ENCODE measurements at regions not wholly inside any gene's neighbourhood (a gene's known extent, or its start where the extent isn't known, plus 50 kb on each side); places are given as distances from the start of the nearest gene placed in this dataset.
"Not testable (repeated sequence)": the region's sequence is repeated elsewhere in the genome, so short reads cannot be mapped to it uniquely, and the experiment has no call there.

GRCh38 chr15:35696767-35697231 is 150.8 kb upstream of the DPH6 start:
- H3K9me3 Mint-ChIP-seq: no peaks in the 10 kb centered on the region
- H3K4me3 Mint-ChIP-seq: no peak overlapping the region
- H3K27ac Mint-ChIP-seq: no peak overlapping the region
- ATAC-seq (replicated peaks): peak; percentile 52
- H3K27me3 Mint-ChIP-seq: peaks cover 11% of the 10 kb centered on the region
- H3K4me1 Mint-ChIP-seq: no peaks in the 10 kb centered on the region
- no peaks in the 10 kb centered on the region for H3K36me3 Mint-ChIP-seq (ENCODE audit: low read depth)

GRCh38 chr15:35697549-35698299 is 151.8 kb upstream of the DPH6 start:
- no peak for ATAC-seq (replicated peaks)

GRCh38 chr15:35698331-35698730 is 152.4 kb upstream of the DPH6 start:
- H3K9me3 Mint-ChIP-seq: no peaks in the 10 kb centered on the region
- ATAC-seq (replicated peaks): no peak
- H3K27me3 Mint-ChIP-seq: peaks cover 11% of the 10 kb centered on the region
- no peaks in the 10 kb centered on the region for H3K36me3 Mint-ChIP-seq (ENCODE audit: low read depth)
- H3K4me3 Mint-ChIP-seq: no peak overlapping the region
- no peaks in the 10 kb centered on the region for H3K4me1 Mint-ChIP-seq
- H3K27ac Mint-ChIP-seq: no peak overlapping the region

More at GRCh38 chr15:35697549-35698299, 151.8 kb upstream of the DPH6 start:
- Mint-ChIP-seq H3K4me1 (no peaks in the 10 kb centered on the region), H3K4me3 (no peak overlapping the region), H3K36me3 (ENCODE audit: low read depth) (no peaks in the 10 kb centered on the region), H3K9me3 (no peaks in the 10 kb centered on the region), H3K27ac (no peak overlapping the region), H3K27me3 (peaks cover 11% of the 10 kb centered on the region)

GRCh38 chr15:35698966-35699575 is 153.1 kb upstream of the DPH6 start:
- Mint-ChIP-seq H3K27ac (no peak overlapping the region), H3K36me3 (ENCODE audit: low read depth) (no peaks in the 10 kb centered on the region), H3K9me3 (no peaks in the 10 kb centered on the region), H3K4me1 (no peaks in the 10 kb centered on the region), H3K27me3 (peaks cover 11% of the 10 kb centered on the region), H3K4me3 (no peak overlapping the region)
- no peak for ATAC-seq (replicated peaks)

GRCh38 chr15:35700091-35700593 is 154.2 kb upstream of the DPH6 start:
- not testable (repeated sequence) for H3K9me3 Mint-ChIP-seq; H3K36me3 Mint-ChIP-seq (ENCODE audit: low read depth); ATAC-seq (replicated peaks); H3K27ac Mint-ChIP-seq; H3K27me3 Mint-ChIP-seq; H3K4me1 Mint-ChIP-seq; H3K4me3 Mint-ChIP-seq

- H3K27me3 Mint-ChIP-seq: peaks cover 3% of the 10 kb centered on the region
- H3K4me3 Mint-ChIP-seq: no peak overlapping the region
- no peaks in the 10 kb centered on the region for H3K36me3 Mint-ChIP-seq (ENCODE audit: low read depth)
- H3K4me1 Mint-ChIP-seq: no peaks in the 10 kb centered on the region
- H3K27ac Mint-ChIP-seq: no peak overlapping the region
- H3K9me3 Mint-ChIP-seq: no peaks in the 10 kb centered on the region
- no peak for ATAC-seq (replicated peaks)
These were observed 155.6 kb upstream of the DPH6 start for GRCh38 chr15:35701402-35702046.

- H3K27me3 Mint-ChIP-seq: peaks cover 3% of the 10 kb centered on the region
- no peak overlapping the region for H3K4me3 Mint-ChIP-seq
- no peak for ATAC-seq (replicated peaks)
- H3K9me3 Mint-ChIP-seq: no peaks in the 10 kb centered on the region
- no peak overlapping the region for H3K27ac Mint-ChIP-seq
- H3K36me3 Mint-ChIP-seq (ENCODE audit: low read depth): no peaks in the 10 kb centered on the region
- no peaks in the 10 kb centered on the region for H3K4me1 Mint-ChIP-seq
These were observed 157.1 kb upstream of the DPH6 start for GRCh38 chr15:35702946-35703495.

GRCh38 chr15:35705030-35705883 is 159.3 kb upstream of the DPH6 start:
- Mint-ChIP-seq H3K36me3 (ENCODE audit: low read depth) (no peaks in the 10 kb centered on the region), H3K27ac (no peak overlapping the region), H3K4me3 (no peak overlapping the region), H3K9me3 (no peaks in the 10 kb centered on the region), H3K4me1 (no peaks in the 10 kb centered on the region), H3K27me3 (no peaks in the 10 kb centered on the region)
- no peak for ATAC-seq (replicated peaks)

GRCh38 chr15:35705884-35706585 is 160.1 kb upstream of the DPH6 start:
- Mint-ChIP-seq H3K27me3 (no peaks in the 10 kb centered on the region), H3K4me3 (no peak overlapping the region), H3K4me1 (no peaks in the 10 kb centered on the region), H3K9me3 (no peaks in the 10 kb centered on the region), H3K27ac (no peak overlapping the region), H3K36me3 (ENCODE audit: low read depth) (no peaks in the 10 kb centered on the region)
- ATAC-seq (replicated peaks): no peak

- no peaks in the 10 kb centered on the region for H3K36me3 Mint-ChIP-seq (ENCODE audit: low read depth)
These were observed 167.0 kb upstream of the DPH6 start for GRCh38 chr15:35712956-35713355.

GRCh38 chr15:35713733-35714132 is 167.8 kb upstream of the DPH6 start:
- ATAC-seq (replicated peaks): no peak
- Mint-ChIP-seq H3K27me3 (peaks cover 4% of the 10 kb centered on the region), H3K9me3 (no peaks in the 10 kb centered on the region), H3K36me3 (ENCODE audit: low read depth) (no peaks in the 10 kb centered on the region), H3K4me1 (no peaks in the 10 kb centered on the region), H3K4me3 (no peak overlapping the region), H3K27ac (no peak overlapping the region)

More at GRCh38 chr15:35712956-35713355, 167.0 kb upstream of the DPH6 start:
- Mint-ChIP-seq H3K27me3 (peaks cover 4% of the 10 kb centered on the region), H3K4me3 (no peak overlapping the region), H3K4me1 (no peaks in the 10 kb centered on the region), H3K27ac (no peak overlapping the region), H3K9me3 (no peaks in the 10 kb centered on the region)
- ATAC-seq (replicated peaks): no peak

GRCh38 chr15:35717721-35718120 is 171.8 kb upstream of the DPH6 start:
- Mint-ChIP-seq H3K27me3 (peaks cover 18% of the 10 kb centered on the region), H3K9me3 (no peaks in the 10 kb centered on the region), H3K36me3 (ENCODE audit: low read depth) (no peaks in the 10 kb centered on the region), H3K4me1 (no peaks in the 10 kb centered on the region), H3K4me3 (no peak overlapping the region), H3K27ac (no peak overlapping the region)
- ATAC-seq (replicated peaks): no peak

GRCh38 chr15:35720019-35720418 is 174.1 kb upstream of the DPH6 start:
- Mint-ChIP-seq H3K9me3 (no peaks in the 10 kb centered on the region), H3K27me3 (peaks cover 18% of the 10 kb centered on the region), H3K4me3 (no peak overlapping the region), H3K27ac (no peak overlapping the region), H3K4me1 (no peaks in the 10 kb centered on the region), H3K36me3 (ENCODE audit: low read depth) (no peaks in the 10 kb centered on the region)
- ATAC-seq (replicated peaks): no peak

Measured in activated T-helper 17 cell treated with anti-CD3 and anti-CD28 coated beads, Interleukin-2, amount 50 U/mL, for 72 hours (primary cell).